Neutrophil (primary cell): ENCODE measurements at regions not wholly inside any gene's neighbourhood (a gene's known extent, or its start where the extent isn't known, plus 50 kb on each side); places are given as distances from the start of the nearest gene placed in this dataset.

Source experiments
- H3K27ac ChIP-seq: fragments of 200-600 bp; sonication (generic); 2 replicates; pipeline ENCODE4 v1.5.1; 2016; ENCODE audit warnings: mild to moderate bottlenecking, moderate library complexity
- H3K27me3 ChIP-seq: fragments of 200-600 bp; sonication (generic); 2 replicates; pipeline ENCODE4 v1.6.0; 2016; ENCODE audit warnings: mild to moderate bottlenecking
- H3K36me3 ChIP-seq: fragments of 200-600 bp; sonication (generic); 2 replicates; pipeline ENCODE4 v1.5.1; 2017
- H3K4me1 ChIP-seq, 2 experiments: fragments of 200-600 bp in 1 of 2; sonication (generic) in 1 of 2; 1 replicate in 1 of 2; 2 replicates in 1 of 2; pipeline versions ENCODE4 v1.5.1 to v1.6.1; 2013 to 2016; ENCODE audit warnings: low read depth in 1 of 2, low read length in 1 of 2, mild to moderate bottlenecking in 1 of 2, moderate library complexity in 1 of 2; ENCODE audit not compliant: control insufficient read depth in 1 of 2, insufficient read depth in 1 of 2
- H3K4me3 ChIP-seq, 2 experiments: fragments of 200-600 bp in 1 of 2; sonication (generic) in 1 of 2; 1 replicate in 1 of 2; 2 replicates in 1 of 2; pipeline ENCODE4 v1.5.1; 2013 to 2016; ENCODE audit warnings: low read depth in 1 of 2, low read length in 1 of 2, mild to moderate bottlenecking in 1 of 2, moderate library complexity in 1 of 2
- H3K9me3 ChIP-seq: fragments of 200-600 bp; sonication (generic); 2 replicates; pipeline ENCODE4 v1.5.1; 2016
- TF ChIP-seq, protein P1 (sequence below): fragments of 200-600 bp; sonication (generic); IDR thresholded peaks from 2 replicates; pipeline ENCODE4 v1.5.1; 2016; ENCODE audit warnings: antibody characterized with exemption

DNA sequence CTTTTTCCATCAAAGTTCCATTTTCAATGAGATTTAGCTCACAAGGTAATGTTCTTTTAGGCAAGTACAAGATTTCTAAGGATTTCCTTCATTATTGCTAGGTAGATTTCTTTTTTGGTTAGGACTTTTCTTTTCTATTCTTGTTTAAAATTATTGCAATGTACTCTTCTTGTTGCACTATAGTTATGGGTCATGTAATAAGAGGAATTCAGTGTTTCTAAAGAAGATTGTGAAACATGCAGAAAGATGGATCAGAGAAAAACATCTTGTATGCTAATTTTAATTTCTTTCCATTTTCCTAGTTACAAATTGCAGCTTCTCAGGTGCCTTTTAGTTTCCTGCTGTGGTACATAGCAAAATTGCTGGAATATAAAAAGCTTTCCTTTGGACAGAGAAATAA is 56.1 kb downstream of the BTG1 start:
- H3K36me3 ChIP-seq: no peaks in the 10 kb centered on the region
- H3K9me3 ChIP-seq: no peaks in the 10 kb centered on the region
- peak overlapping the region in 1 of 2 experiments; percentile 26 for H3K4me3 ChIP-seq
- peak overlapping the region; percentile 80 for H3K27ac ChIP-seq
- TF ChIP-seq, protein P1, sequence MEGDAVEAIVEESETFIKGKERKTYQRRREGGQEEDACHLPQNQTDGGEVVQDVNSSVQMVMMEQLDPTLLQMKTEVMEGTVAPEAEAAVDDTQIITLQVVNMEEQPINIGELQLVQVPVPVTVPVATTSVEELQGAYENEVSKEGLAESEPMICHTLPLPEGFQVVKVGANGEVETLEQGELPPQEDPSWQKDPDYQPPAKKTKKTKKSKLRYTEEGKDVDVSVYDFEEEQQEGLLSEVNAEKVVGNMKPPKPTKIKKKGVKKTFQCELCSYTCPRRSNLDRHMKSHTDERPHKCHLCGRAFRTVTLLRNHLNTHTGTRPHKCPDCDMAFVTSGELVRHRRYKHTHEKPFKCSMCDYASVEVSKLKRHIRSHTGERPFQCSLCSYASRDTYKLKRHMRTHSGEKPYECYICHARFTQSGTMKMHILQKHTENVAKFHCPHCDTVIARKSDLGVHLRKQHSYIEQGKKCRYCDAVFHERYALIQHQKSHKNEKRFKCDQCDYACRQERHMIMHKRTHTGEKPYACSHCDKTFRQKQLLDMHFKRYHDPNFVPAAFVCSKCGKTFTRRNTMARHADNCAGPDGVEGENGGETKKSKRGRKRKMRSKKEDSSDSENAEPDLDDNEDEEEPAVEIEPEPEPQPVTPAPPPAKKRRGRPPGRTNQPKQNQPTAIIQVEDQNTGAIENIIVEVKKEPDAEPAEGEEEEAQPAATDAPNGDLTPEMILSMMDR: no peak
- H3K27me3 ChIP-seq: no peaks in the 10 kb centered on the region
- H3K4me1 ChIP-seq: peaks cover 40 to 49% of the 10 kb centered on the region in 2 experiments

- peaks cover 33 to 41% of the 10 kb centered on the region in 2 experiments for H3K4me1 ChIP-seq
- H3K4me3 ChIP-seq: peak overlapping the region; percentile 2 to 26
- peak overlapping the region; percentile 80 for H3K27ac ChIP-seq
- no peaks in the 10 kb centered on the region for H3K36me3 ChIP-seq
- TF ChIP-seq, protein P1: no peak
- H3K27me3 ChIP-seq: no peaks in the 10 kb centered on the region
- H3K9me3 ChIP-seq: no peaks in the 10 kb centered on the region
Observed at GRCh38 chr12:92088805-92089204, 56.8 kb downstream of the BTG1 start.

DNA sequence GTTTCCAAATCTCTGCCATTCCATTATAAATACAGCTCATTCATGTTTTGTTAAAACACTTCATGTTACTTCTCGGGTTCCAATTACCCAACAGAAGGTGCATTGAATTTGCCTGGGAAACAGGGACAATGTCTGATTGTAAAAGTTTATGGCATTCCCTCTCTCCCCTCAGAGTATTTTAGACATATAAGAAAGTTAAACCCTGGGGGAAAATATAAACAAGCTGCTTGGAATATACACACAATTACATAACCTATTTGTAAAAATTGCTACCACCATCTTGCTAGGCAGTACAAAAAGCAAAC is 60.0 kb downstream of the BTG1 start:
- Histone ChIP-seq H3K4me1 (peaks cover 23 to 24% of the 10 kb centered on the region in 2 experiments), H3K27ac (no peak overlapping the region), H3K27me3 (no peaks in the 10 kb centered on the region), H3K9me3 (no peaks in the 10 kb centered on the region), H3K36me3 (no peaks in the 10 kb centered on the region), H3K4me3 (no peak overlapping the region)
- TF ChIP-seq, protein P1: no peak

- no peak overlapping the region for H3K27ac ChIP-seq
- H3K27me3 ChIP-seq: no peaks in the 10 kb centered on the region
- H3K4me3 ChIP-seq: no peak overlapping the region
- no peaks in the 10 kb centered on the region for H3K36me3 ChIP-seq
- TF ChIP-seq, protein P1: no peak
- peaks cover 19 to 24% of the 10 kb centered on the region in 2 experiments for H3K4me1 ChIP-seq
- no peaks in the 10 kb centered on the region for H3K9me3 ChIP-seq
Observed at GRCh38 chr12:92085040-92085735, 60.5 kb downstream of the BTG1 start.

- H3K4me3 ChIP-seq: no peak overlapping the region
- peaks cover 34 to 37% of the 10 kb centered on the region in 2 experiments for H3K4me1 ChIP-seq
- peak overlapping the region; percentile 76 for H3K27ac ChIP-seq
- TF ChIP-seq, protein P1: no peak
- no peaks in the 10 kb centered on the region for H3K27me3 ChIP-seq
- no peaks in the 10 kb centered on the region for H3K36me3 ChIP-seq
- no peaks in the 10 kb centered on the region for H3K9me3 ChIP-seq
Observed at GRCh38 chr12:92080911-92081285, 64.7 kb downstream of the BTG1 start.

- H3K9me3 ChIP-seq: no peaks in the 10 kb centered on the region
- TF ChIP-seq, protein P1: no peak
- H3K36me3 ChIP-seq: no peaks in the 10 kb centered on the region
- peak overlapping the region; percentile 76 for H3K27ac ChIP-seq
- H3K4me1 ChIP-seq: peaks cover 43 to 45% of the 10 kb centered on the region in 2 experiments
- H3K4me3 ChIP-seq: no peak overlapping the region
- no peaks in the 10 kb centered on the region for H3K27me3 ChIP-seq
Observed at GRCh38 chr12:92079054-92079385, 66.6 kb downstream of the BTG1 start.
